Heart right ventricle (tissue), 16 donors: ENCODE measurements at regions not wholly inside any gene's neighbourhood (a gene's known extent, or its start where the extent isn't known, plus 50 kb on each side); places are given as distances from the start of the nearest gene placed in this dataset.

Experiments
- ATAC-seq, 8 donors: fragments of 200-7000 bp; cut with Tn5 transposase; one replicate each; pipeline ENCODE4 v1.9.1; 2020; ENCODE audit warnings: mild to moderate bottlenecking in 8 of 8, moderate library complexity in 8 of 8, moderate number of reproducible peaks in 1 of 8
- DNase-seq, 2 donors: peaks; one replicate each; pipeline ENCODE4 v3.0.0-alpha.2; 2020
- H3K27ac ChIP-seq, 10 donors: fragments of 200-600 bp; sonication (generic) in 2 of 10; one replicate each; pipeline versions ENCODE4 v1.5.0 to v1.8.0; 2020 to 2022; ENCODE audit warnings: mild to moderate bottlenecking in 3 of 10
- H3K27me3 ChIP-seq, 7 donors: fragments of 200-600 bp; one replicate each; pipeline ENCODE4 v1.8.0; 2021 to 2022; ENCODE audit warnings: mild to moderate bottlenecking in 2 of 7
- H3K36me3 ChIP-seq, 9 donors: fragments of 200-600 bp; sonication (generic) in 1 of 9; one replicate each; pipeline versions ENCODE4 v1.5.0 to v1.8.0; 2020 to 2022; ENCODE audit warnings: mild to moderate bottlenecking in 2 of 9
- H3K4me1 ChIP-seq, 9 donors: fragments of 200-600 bp; sonication (generic) in 1 of 9; one replicate each; pipeline versions ENCODE4 v1.5.0 to v1.8.0; 2020 to 2022; ENCODE audit warnings: mild to moderate bottlenecking in 4 of 9
- H3K4me3 ChIP-seq, 10 donors: fragments of 200-600 bp; sonication (generic) in 2 of 10; one replicate each; pipeline versions ENCODE4 v1.5.0 to v1.8.0; 2020 to 2022; ENCODE audit warnings: mild to moderate bottlenecking in 7 of 10, moderate library complexity in 2 of 10
- H3K9me3 ChIP-seq, 11 donors: fragments of 200-600 bp in 10 of 11; sonication (generic) in 2 of 11; one replicate each; pipeline versions ENCODE4 v1.5.0 to v1.8.0; 2013 to 2022; ENCODE audit warnings: mild to moderate bottlenecking in 2 of 11, control low read depth in 1 of 11, moderate library complexity in 1 of 11
- CTCF ChIP-seq, 9 donors: fragments of 200-600 bp; sonication (generic) in 2 of 9; IDR thresholded peaks; one replicate each; pipeline versions ENCODE4 v1.5.0 to v1.8.0; 2021 to 2022; ENCODE audit warnings: antibody characterized with exemption in 9 of 9, mild to moderate bottlenecking in 5 of 9, moderate library complexity in 1 of 9
- WGBS, 2 donors: extraction: QIAGEN DNeasy Blood & Tissue Kit; methylation state at CpG; one replicate each; pipeline ENCODE4 v1.1.7; 2013; ENCODE audit warnings: inconsistent platforms in 1 of 2; 5-methylcytosine and 5-hydroxymethylcytosine counted together
- intact Hi-C, 10 donors: fragments of 100-400 bp; cut with DNase I; formaldehyde crosslinking; loops; one replicate each; pipeline versions ENCODE4 v1.11.1 to v1.14.2; 2022
- donor health status: Arrhythmogenic right ventricular cardiomyopathy.
- donor health status: ischemic (EF 13 %, LVEDD 7.1; RV severe dilation, severe dysfunction).
- donor health status: healthy with polysubstance abuse.
- donor health status: DM: no; HTN: yes; CAD: no.
- donor health status: DM: no; HTN: no; CAD: no.
- donor health status: ischemic (EF 25% LVEDD 6.9; RV normal size, moderate dysfunction).
- donor health status: ischemic (EF 25% LVEDD 5.7; RV mildly dilated, moderate dysfunction).
- donor health status: healthy.
- donor health status: DM: yes; HTN: yes; CAD: no.
- donor health status: Ischemic cardiomyopathy.
- donor health status: ischemic (EF 35%, LVEDD 5.7; RV mildly dilated, moderate dysfunction).
- donor health status: nonischemic (EF 11% LVEDD 7.7; RV severe dilation, severe dysfunction).
- donor health status: DM: yes; HTN: yes; CAD: no.
- donor health status: PGD.
- donor health status: ischemic (EF 29% LVEDD 5.4; RV normal size, mild dysfunction).
- donor health status: nonischemic (EF 23%, LVEDD 6.1; RV moderate dilation, normal function).

GRCh38 chr9:1152171-1152570 is 102.0 kb downstream of the DMRT2 start:
- Histone ChIP-seq H3K27ac (no peak overlapping the region), H3K9me3 (peaks cover 0 to 10% (median 0%) of the 10 kb centered on the region in 11 donors), H3K27me3 (no peaks in the 10 kb centered on the region), H3K36me3 (no peaks in the 10 kb centered on the region), H3K4me1 (no peaks in the 10 kb centered on the region), H3K4me3 (no peak overlapping the region)
- TF ChIP-seq CTCF (IDR thresholded peaks at IDR 0.05): no peak
- DNase-seq (no peak), ATAC-seq (no peak)
- intact Hi-C loops: no loop called here
- WGBS, 2 donors: 61 to 64% methylated on average over 3 of the region's 3 CpGs

GRCh38 chr9:1154739-1155138 is 104.6 kb downstream of the DMRT2 start:
- Histone ChIP-seq H3K9me3 (no peaks in the 10 kb centered on the region), H3K27ac (no peak overlapping the region), H3K4me3 (no peak overlapping the region), H3K27me3 (no peaks in the 10 kb centered on the region), H3K36me3 (no peaks in the 10 kb centered on the region), H3K4me1 (no peaks in the 10 kb centered on the region)
- intact Hi-C loops: no loop called here
- ATAC-seq (no peak), DNase-seq (no peak)
- TF ChIP-seq CTCF (IDR thresholded peaks at IDR 0.05): no peak
- 49 to 58% methylated on average over 1 of the region's 1 CpG for WGBS, 2 donors

- H3K9me3 ChIP-seq: no peaks in the 10 kb centered on the region
- no peaks in the 10 kb centered on the region for H3K4me1 ChIP-seq
- TF ChIP-seq CTCF (IDR thresholded peaks at IDR 0.05): no peak
- no peak for ATAC-seq
- no peak overlapping the region for H3K4me3 ChIP-seq
- intact Hi-C loops: no loop called here
- no peaks in the 10 kb centered on the region for H3K27me3 ChIP-seq
- H3K36me3 ChIP-seq: no peaks in the 10 kb centered on the region
- H3K27ac ChIP-seq: no peak overlapping the region
- DNase-seq: no peak
These were observed 105.4 kb downstream of the DMRT2 start for GRCh38 chr9:1155602-1156001.

GRCh38 chr9:1156794-1157550 is 106.8 kb downstream of the DMRT2 start:
- no peak for ATAC-seq
- H3K4me1 ChIP-seq: no peaks in the 10 kb centered on the region
- H3K27me3 ChIP-seq: no peaks in the 10 kb centered on the region
- no peaks in the 10 kb centered on the region for H3K9me3 ChIP-seq
- H3K4me3 ChIP-seq: no peak overlapping the region
- no peak for TF ChIP-seq CTCF (IDR thresholded peaks at IDR 0.05)
- intact Hi-C loops: no loop called here
- WGBS, 2 donors: 45 to 78% methylated on average over 4 of the region's 4 CpGs
- no peak overlapping the region for H3K27ac ChIP-seq
- no peak for DNase-seq
- no peaks in the 10 kb centered on the region for H3K36me3 ChIP-seq
